ENCODE measurements at regions not wholly inside any gene's neighbourhood (a gene's known extent, or its start where the extent isn't known, plus 50 kb on each side); places are given as distances from the start of the nearest gene placed in this dataset.
"Not testable (repeated sequence)": the region's sequence is repeated elsewhere in the genome, so short reads cannot be mapped to it uniquely, and the experiment has no call there.

GRCh38 chr11:69205743-69206612 is 50.2 kb downstream of the SMIM38 start:
- TF ChIP-seq, protein P1, sequence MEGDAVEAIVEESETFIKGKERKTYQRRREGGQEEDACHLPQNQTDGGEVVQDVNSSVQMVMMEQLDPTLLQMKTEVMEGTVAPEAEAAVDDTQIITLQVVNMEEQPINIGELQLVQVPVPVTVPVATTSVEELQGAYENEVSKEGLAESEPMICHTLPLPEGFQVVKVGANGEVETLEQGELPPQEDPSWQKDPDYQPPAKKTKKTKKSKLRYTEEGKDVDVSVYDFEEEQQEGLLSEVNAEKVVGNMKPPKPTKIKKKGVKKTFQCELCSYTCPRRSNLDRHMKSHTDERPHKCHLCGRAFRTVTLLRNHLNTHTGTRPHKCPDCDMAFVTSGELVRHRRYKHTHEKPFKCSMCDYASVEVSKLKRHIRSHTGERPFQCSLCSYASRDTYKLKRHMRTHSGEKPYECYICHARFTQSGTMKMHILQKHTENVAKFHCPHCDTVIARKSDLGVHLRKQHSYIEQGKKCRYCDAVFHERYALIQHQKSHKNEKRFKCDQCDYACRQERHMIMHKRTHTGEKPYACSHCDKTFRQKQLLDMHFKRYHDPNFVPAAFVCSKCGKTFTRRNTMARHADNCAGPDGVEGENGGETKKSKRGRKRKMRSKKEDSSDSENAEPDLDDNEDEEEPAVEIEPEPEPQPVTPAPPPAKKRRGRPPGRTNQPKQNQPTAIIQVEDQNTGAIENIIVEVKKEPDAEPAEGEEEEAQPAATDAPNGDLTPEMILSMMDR (IDR thresholded peaks at IDR 0.05): no peak
- Mint-ChIP-seq H3K9me3 (ENCODE audit: unreplicated experiment) (peaks cover 6% of the 10 kb centered on the region), H3K27me3 (ENCODE audit: unreplicated experiment) (peaks cover 2% of the 10 kb centered on the region), H3K4me3 (ENCODE audit: unreplicated experiment) (no peak overlapping the region), H3K4me1 (ENCODE audit: unreplicated experiment) (no peaks in the 10 kb centered on the region), H3K36me3 (ENCODE audit: unreplicated experiment) (peaks cover 2% of the 10 kb centered on the region), H3K27ac (ENCODE audit: unreplicated experiment) (no peak overlapping the region)
- DNase-seq (ENCODE audit: extremely low spot score, unreplicated experiment): no peak

DNA sequence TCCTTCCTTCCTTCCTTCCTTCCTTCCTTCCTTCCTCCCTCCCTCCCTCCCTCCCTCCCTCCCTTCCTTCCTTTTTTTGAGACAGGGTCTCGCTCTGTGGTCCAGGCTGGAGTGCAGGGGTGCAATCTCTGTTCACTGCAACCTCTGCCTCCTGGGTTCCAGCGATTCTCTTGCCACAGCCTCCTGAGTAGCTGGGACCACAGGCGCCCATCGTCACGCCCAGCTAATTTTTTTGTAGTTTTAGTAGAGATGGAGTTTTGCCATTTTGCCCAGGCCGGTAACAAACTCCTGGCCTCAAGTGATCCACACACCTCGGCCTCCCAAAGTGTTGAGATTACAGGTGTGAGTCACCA is 50.9 kb downstream of the SMIM38 start:
- H3K27me3 Mint-ChIP-seq (ENCODE audit: unreplicated experiment); H3K9me3 Mint-ChIP-seq (ENCODE audit: unreplicated experiment); H3K27ac Mint-ChIP-seq (ENCODE audit: unreplicated experiment); H3K36me3 Mint-ChIP-seq (ENCODE audit: unreplicated experiment); H3K4me1 Mint-ChIP-seq (ENCODE audit: unreplicated experiment); H3K4me3 Mint-ChIP-seq (ENCODE audit: unreplicated experiment); DNase-seq (ENCODE audit: extremely low spot score, unreplicated experiment): not testable (repeated sequence)

GRCh38 chr11:69207165-69207889 is 51.6 kb downstream of the SMIM38 start:
- no peak overlapping the region for H3K27ac Mint-ChIP-seq (ENCODE audit: unreplicated experiment)
- no peak for DNase-seq (ENCODE audit: extremely low spot score, unreplicated experiment)
- no peak overlapping the region for H3K4me3 Mint-ChIP-seq (ENCODE audit: unreplicated experiment)
- peaks cover 2% of the 10 kb centered on the region for H3K27me3 Mint-ChIP-seq (ENCODE audit: unreplicated experiment)
- H3K9me3 Mint-ChIP-seq (ENCODE audit: unreplicated experiment): peaks cover 6% of the 10 kb centered on the region
- no peaks in the 10 kb centered on the region for H3K4me1 Mint-ChIP-seq (ENCODE audit: unreplicated experiment)
- peaks cover 2% of the 10 kb centered on the region for H3K36me3 Mint-ChIP-seq (ENCODE audit: unreplicated experiment)
- TF ChIP-seq, protein P1 (IDR thresholded peaks at IDR 0.05): no peak

DNA sequence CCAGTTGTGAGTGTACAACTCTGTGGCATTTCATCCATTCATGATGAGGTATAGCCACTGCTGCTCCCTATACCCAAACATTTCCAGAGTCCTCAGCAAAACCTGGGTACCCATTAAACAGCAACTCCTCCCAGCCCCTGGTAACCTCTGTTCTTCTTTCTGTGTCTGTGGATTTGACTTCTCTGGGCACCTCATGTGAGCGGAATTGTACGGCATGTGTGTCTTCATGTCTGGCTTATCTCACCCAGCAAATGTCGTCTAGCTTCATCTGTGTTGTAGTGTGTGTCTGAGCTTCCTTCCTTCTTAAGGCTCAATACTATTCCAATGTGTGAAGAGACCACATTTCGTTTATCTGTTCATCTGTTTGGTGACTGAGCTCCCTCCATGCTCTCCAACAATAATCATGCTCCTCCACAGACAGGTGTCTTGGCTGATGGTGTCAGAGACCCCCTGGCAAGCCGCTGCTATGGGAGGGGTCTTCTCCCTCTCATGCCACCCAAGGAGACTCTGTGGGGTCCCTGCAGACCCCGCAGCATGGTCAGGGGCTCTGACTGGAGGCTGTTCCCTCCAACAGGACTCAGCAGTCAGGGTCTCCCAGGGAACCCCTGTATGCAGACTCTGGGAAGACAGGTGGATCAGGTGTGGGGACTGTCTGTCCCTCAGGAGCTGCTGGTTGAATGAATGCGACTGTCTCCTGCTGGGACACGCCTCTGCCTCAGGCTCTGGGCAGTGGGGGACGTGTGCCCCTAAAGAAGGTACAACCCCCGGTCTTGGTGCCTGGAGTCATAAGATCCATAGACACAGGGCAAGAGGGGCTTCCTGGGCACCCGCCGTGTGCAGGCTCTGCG is 52.7 kb downstream of the SMIM38 start:
- no peaks in the 10 kb centered on the region for H3K4me1 Mint-ChIP-seq (ENCODE audit: unreplicated experiment)
- H3K27me3 Mint-ChIP-seq (ENCODE audit: unreplicated experiment): peaks cover 2% of the 10 kb centered on the region
- H3K9me3 Mint-ChIP-seq (ENCODE audit: unreplicated experiment): peaks cover 6% of the 10 kb centered on the region
- H3K27ac Mint-ChIP-seq (ENCODE audit: unreplicated experiment): no peak overlapping the region
- H3K4me3 Mint-ChIP-seq (ENCODE audit: unreplicated experiment): no peak overlapping the region
- TF ChIP-seq, protein P1 (IDR thresholded peaks at IDR 0.05): no peak
- peaks cover 2% of the 10 kb centered on the region for H3K36me3 Mint-ChIP-seq (ENCODE audit: unreplicated experiment)
- DNase-seq (ENCODE audit: extremely low spot score, unreplicated experiment): peak; percentile 64

DNA sequence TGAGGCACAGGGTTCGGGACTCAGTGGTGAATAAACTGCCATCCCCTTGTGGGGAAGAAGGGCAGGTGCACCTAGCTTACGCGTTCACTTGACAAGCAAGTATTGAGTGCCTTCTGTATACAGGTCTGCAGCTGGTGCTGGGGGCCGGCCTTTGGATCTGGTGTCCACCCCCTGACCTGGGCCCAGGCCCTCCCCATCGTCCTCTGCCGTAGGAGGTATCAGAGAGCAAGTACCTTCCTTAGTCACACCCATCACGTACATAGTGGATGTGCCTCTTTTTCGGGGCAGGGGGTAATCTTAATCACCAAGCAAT is 53.3 kb downstream of the SMIM38 start:
- H3K4me3 Mint-ChIP-seq (ENCODE audit: unreplicated experiment): no peak overlapping the region
- peak; percentile 73 for DNase-seq (ENCODE audit: extremely low spot score, unreplicated experiment)
- H3K27me3 Mint-ChIP-seq (ENCODE audit: unreplicated experiment): peaks cover 2% of the 10 kb centered on the region
- H3K4me1 Mint-ChIP-seq (ENCODE audit: unreplicated experiment): no peaks in the 10 kb centered on the region
- H3K27ac Mint-ChIP-seq (ENCODE audit: unreplicated experiment): no peak overlapping the region
- H3K36me3 Mint-ChIP-seq (ENCODE audit: unreplicated experiment): peaks cover 2% of the 10 kb centered on the region
- TF ChIP-seq, protein P1 (IDR thresholded peaks at IDR 0.05): no peak
- H3K9me3 Mint-ChIP-seq (ENCODE audit: unreplicated experiment): peaks cover 6% of the 10 kb centered on the region

Data from osteocyte (in vitro differentiated cells).